HG02852 (cell line): ENCODE measurements at regions not wholly inside any gene's neighbourhood (a gene's known extent, or its start where the extent isn't known, plus 50 kb on each side); places are given as distances from the start of the nearest gene placed in this dataset.
"Not testable (repeated sequence)": the region's sequence is repeated elsewhere in the genome, so short reads cannot be mapped to it uniquely, and the experiment has no call there.

Experiments used
- ATAC-seq: cut with Tn5 transposase; IDR thresholded peaks from one replicate; pipeline ENCODE4 v1.9.1; 2021; ENCODE audit warnings: mild to moderate bottlenecking, moderate library complexity; ENCODE audit not compliant: unreplicated experiment

- ATAC-seq, result no peak
Observed at GRCh38 chr9:27671636-27672035, 98.4 kb upstream of the C9orf72 start.

DNA sequence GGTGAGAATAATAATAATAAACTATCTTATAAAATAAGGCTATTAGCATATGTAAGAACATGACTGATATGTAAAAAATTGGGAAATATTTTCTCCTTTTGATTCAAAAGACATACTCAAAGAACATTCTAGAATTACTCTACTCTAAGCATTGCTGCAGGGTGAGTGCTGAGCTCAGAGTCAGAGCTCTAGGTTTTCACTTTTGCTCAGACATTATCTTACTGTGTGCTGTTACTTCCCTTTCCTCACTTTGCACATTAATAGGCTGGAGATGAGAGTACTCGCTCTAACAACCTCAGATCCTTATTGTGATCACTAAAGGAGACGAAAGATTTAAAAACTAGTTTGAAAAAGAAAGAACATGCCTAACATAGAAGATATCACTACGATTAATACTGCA lies 99.4 kb upstream of the C9orf72 start:
- no peak for ATAC-seq

- no peak for ATAC-seq
Observed at GRCh38 chr9:27673641-27674040, 100.4 kb upstream of the C9orf72 start.

GRCh38 chr9:27675354-27675753 lies 102.1 kb upstream of the C9orf72 start:
- no peak for ATAC-seq

DNA sequence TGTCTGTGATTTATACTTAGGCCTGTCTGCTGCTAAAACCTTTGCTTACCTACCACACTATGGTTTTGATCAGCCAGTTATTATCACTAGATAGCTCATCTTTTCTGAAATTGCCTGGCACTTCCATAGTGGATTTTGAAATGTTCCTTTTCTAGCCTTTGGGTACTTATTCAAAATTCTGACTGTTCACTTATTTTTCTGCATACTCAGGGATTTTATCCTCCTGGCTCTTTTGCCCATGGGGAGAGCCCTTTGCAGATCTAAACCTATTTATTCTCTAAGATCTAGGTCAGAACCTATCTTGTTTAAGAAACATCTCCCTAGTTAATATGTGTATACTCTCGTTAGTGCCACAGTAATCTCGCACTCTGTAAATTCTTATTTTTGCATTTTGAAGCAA lies 103.5 kb upstream of the C9orf72 start:
- ATAC-seq, result no peak

DNA sequence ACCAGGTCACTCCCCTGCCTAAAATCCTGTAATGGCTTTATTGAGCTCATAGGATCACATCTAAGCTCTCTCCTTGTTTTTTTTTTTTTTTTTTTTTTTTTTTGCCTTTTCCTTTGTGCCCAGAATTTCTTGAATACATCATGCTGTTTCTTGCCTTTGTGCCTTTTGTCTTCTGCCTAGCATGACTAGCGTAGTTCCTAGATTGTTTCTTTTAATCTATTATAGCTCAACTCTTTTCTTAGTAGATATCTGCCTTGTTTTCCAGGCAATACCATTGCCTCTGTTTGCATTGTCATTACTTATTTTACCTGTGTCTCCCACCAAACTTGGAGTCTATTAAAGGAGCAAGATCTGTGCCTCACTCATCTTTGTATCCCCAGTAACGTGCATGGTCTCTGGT lies 106.1 kb upstream of the C9orf72 start:
- ATAC-seq, result no peak

DNA sequence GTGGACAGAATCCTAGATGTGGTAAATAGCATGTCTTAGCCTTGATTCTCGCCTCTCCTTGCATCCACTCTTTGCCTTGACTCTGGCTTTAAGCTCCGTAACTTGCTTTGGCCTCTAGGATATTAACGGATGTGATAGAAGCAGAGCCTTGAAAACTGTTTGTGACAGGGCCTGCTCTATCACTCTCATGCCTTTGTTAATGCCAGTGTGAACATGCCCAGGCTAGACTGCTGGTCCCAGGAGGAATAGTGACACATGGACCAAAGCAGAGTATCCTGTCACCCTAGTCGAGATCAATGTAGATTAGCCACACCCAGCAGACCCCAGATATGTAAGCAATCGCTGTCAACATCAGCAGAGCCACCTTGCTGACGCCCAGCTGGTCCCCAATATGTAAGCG lies 109.9 kb upstream of the C9orf72 start:
- ATAC-seq, result no peak

DNA sequence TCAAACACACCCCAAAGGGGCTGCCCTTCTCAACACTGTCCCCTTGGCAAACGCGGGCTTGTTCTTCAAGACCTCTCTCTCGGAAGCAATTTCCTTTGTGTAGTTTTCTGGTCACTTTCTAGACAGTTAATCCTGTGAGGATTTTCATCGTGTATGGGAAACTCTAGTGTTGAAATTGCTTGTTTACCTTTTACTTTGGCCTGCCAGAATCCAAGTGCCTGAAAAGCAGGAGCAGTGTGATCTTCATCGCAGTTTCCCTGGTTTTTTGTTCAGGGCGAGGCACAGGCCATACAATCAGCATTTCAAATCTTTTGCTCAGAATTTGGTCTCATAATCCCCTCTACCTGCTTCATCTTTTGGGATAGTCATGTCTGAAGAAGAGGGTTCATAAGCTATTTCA lies 115.7 kb upstream of the C9orf72 start:
- no peak for ATAC-seq

GRCh38 chr9:27690816-27691215 lies 117.5 kb upstream of the C9orf72 start:
- not testable (repeated sequence) for ATAC-seq

GRCh38 chr9:27699621-27700020 lies 126.3 kb upstream of the C9orf72 start:
- no peak for ATAC-seq

- no peak for ATAC-seq
Observed at GRCh38 chr9:27701016-27701415, 127.7 kb upstream of the C9orf72 start.

DNA sequence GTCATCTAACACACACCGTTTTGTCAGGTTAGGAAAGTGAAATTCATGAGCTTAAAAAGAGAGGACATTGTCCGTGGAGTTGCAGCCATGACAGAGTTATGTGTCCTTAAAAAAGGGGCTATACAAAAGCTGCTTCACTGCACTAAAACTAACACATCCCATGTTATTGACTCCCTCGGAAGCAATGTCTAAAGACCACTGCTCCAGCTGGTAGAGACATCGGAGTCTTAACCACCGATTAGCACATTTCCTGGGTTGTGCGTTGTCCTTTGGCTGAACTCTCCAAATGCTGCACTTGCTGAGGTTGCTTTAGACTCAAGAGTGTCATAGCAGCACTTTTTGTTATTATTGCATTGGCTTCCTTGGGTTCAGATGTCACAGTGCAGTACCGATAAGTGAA lies 128.3 kb upstream of the C9orf72 start:
- ATAC-seq, result no peak

- no peak for ATAC-seq
Observed at GRCh38 chr9:27703216-27703980, 130.1 kb upstream of the C9orf72 start.

- no peak for ATAC-seq
Observed at GRCh38 chr9:27711241-27711640, 138.0 kb upstream of the C9orf72 start.

- no peak for ATAC-seq
Observed at GRCh38 chr9:27712806-27713205, 139.5 kb upstream of the C9orf72 start.

DNA sequence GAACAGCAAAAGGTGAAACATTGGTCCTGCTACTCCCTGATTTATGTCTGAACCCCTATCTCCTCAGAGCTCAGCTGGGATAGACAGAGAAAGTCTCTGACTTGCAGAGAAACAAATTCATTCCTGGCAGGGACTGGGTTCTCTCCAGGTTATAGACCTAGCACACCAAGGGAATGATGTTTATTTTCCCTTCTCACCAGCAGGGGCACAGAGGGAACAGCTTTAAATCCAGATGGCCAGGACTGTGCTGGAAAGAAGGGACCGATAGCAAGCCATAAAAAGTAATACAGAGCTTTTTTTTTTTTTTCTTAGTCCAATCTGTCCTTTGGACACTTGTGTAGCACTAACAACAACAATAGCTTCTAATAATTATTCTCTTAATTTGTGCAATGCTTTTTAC lies 141.1 kb upstream of the C9orf72 start:
- no peak for ATAC-seq

DNA sequence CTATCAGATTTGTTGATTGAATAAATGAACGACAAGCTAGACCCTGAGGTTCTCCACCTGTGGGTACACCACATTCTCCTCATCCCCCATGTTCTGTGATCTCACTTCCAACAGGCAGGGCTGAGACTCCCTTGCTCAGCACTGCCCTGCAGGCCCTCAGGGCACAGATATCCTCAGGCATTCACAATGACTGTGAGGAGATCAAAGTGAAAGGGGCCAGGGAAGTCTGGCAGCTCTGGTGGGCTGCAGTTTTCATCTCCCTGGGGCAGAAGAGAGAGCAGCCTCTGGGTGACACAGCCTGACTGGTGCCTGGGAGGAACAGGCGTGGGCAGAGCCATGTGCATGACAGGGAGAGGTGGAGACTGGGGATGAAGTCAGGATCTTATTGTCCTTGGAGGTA lies 142.4 kb upstream of the C9orf72 start:
- ATAC-seq, result no peak

GRCh38 chr9:27717991-27718390 lies 144.7 kb upstream of the C9orf72 start:
- no peak for ATAC-seq

- no peak for ATAC-seq
Observed at GRCh38 chr9:27719711-27720110, 146.4 kb upstream of the C9orf72 start.

DNA sequence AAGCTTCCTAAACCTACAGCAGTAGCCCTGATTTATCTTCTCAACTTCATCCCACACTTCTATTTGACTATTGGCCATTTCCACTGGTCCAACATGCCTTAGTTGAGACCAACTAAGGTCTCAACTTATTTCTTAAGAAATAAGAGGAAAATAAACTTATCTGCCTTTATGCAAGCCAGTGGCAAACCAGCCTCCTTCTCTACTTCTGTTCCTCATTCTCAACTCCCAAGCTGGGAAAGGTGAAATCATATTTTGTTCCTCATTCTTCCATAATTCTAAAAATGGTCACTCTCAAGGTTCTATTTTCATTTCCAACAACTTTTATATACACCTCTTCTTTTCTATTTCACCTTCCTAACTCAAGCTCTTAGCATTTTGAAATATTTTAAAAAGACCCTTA lies 149.6 kb upstream of the C9orf72 start:
- ATAC-seq, result no peak

GRCh38 chr9:27726244-27727081 lies 153.2 kb upstream of the C9orf72 start:
- ATAC-seq, result peak; percentile 92

GRCh38 chr9:27732494-27732893 lies 159.2 kb upstream of the C9orf72 start:
- no peak for ATAC-seq
